ENCODE measurements at regions not wholly inside any gene's neighbourhood (a gene's known extent, or its start where the extent isn't known, plus 50 kb on each side); places are given as distances from the start of the nearest gene placed in this dataset.

GRCh38 chr5:56588636-56589480 is 226.5 kb upstream of the MAP3K1 start:
- no peak for TF ChIP-seq CTCF (conservative IDR thresholded peaks at IDR 0.05)
- no peak overlapping the region for H3K27ac ChIP-seq

GRCh38 chr5:56588131-56588487 is 227.2 kb upstream of the MAP3K1 start:
- no peak overlapping the region for H3K27ac ChIP-seq
- no peak for TF ChIP-seq CTCF (conservative IDR thresholded peaks at IDR 0.05)

GRCh38 chr5:56587381-56588130 is 227.8 kb upstream of the MAP3K1 start:
- no peak overlapping the region for H3K27ac ChIP-seq
- no peak for TF ChIP-seq CTCF (conservative IDR thresholded peaks at IDR 0.05)

GRCh38 chr5:56585999-56586691 is 229.2 kb upstream of the MAP3K1 start:
- H3K27ac ChIP-seq = peak overlapping the region; percentile 42; the same call in 1 of the 2 replicates
- no peak for TF ChIP-seq CTCF (conservative IDR thresholded peaks at IDR 0.05)

GRCh38 chr5:56585461-56585860 is 229.9 kb upstream of the MAP3K1 start:
- peak overlapping the region; percentile 42; the same call in 1 of the 2 replicates for H3K27ac ChIP-seq
- no peak for TF ChIP-seq CTCF (conservative IDR thresholded peaks at IDR 0.05)

- H3K27ac ChIP-seq = no peak overlapping the region
- TF ChIP-seq CTCF (conservative IDR thresholded peaks at IDR 0.05) = no peak
Observed at GRCh38 chr5:56581426-56581825, 233.9 kb upstream of the MAP3K1 start.

GRCh38 chr5:56580864-56581263 is 234.5 kb upstream of the MAP3K1 start:
- TF ChIP-seq CTCF (conservative IDR thresholded peaks at IDR 0.05) = no peak
- H3K27ac ChIP-seq = no peak overlapping the region
